Bronchial epithelial cell (primary cell): ENCODE measurements at regions not wholly inside any gene's neighbourhood (a gene's known extent, or its start where the extent isn't known, plus 50 kb on each side); places are given as distances from the start of the nearest gene placed in this dataset.

Experiments used
- DNase-seq: peaks from one replicate; pipeline ENCODE4 v3.0.0-alpha.2; 2010; ENCODE audit warnings: low read depth
- FAIRE-seq: peaks from 2 replicates; lab custom pipeline; 2011; peaks lifted over from hg19 to GRCh38; lab: Jason Lieb, UNC
- H3K27me3 ChIP-seq: 2 replicates; pipeline ENCODE4 v1.5.1; 2011; ENCODE audit warnings: low read length; ENCODE audit not compliant: control insufficient read depth, insufficient read depth
- H3K36me3 ChIP-seq: 2 replicates; pipeline ENCODE4 v1.5.1; 2011; ENCODE audit warnings: low read length; ENCODE audit not compliant: control insufficient read depth, insufficient read depth
- H3K4me3 ChIP-seq: 2 replicates; pipeline ENCODE4 v1.5.1; 2011; ENCODE audit warnings: mild to moderate bottlenecking, low read depth, low read length, control low read depth
- TF ChIP-seq, protein P1 (sequence below): IDR thresholded peaks from 2 replicates; pipeline ENCODE4 v1.5.1; 2011; ENCODE audit warnings: mild to moderate bottlenecking, moderate library complexity, low read length, control low read depth, inconsistent platforms; ENCODE audit not compliant: insufficient read depth, severe bottlenecking

DNA sequence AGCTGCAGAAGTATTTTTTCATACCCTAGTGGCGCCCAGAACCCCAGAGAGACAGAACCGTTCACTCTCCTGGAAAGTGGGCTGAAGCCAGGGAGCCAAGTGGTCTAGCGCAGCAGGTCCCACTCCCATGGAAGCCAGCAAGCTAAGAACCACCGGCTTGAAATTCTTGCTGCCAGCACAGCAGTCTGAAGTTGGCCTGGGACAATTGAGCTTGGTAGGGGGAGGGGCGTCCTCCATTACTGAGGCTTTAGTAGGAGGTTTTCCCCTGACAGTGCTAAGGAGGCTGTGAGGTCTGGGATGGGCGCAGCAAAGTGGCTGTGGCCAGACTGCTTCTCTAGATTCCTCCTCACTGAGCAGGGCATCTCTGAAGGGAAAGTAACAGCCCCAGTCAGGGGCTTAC lies 84.5 kb upstream of the ATXN3L start:
- H3K27me3 ChIP-seq: no peaks in the 10 kb centered on the region
- no peaks in the 10 kb centered on the region for H3K36me3 ChIP-seq
- TF ChIP-seq, protein P1, sequence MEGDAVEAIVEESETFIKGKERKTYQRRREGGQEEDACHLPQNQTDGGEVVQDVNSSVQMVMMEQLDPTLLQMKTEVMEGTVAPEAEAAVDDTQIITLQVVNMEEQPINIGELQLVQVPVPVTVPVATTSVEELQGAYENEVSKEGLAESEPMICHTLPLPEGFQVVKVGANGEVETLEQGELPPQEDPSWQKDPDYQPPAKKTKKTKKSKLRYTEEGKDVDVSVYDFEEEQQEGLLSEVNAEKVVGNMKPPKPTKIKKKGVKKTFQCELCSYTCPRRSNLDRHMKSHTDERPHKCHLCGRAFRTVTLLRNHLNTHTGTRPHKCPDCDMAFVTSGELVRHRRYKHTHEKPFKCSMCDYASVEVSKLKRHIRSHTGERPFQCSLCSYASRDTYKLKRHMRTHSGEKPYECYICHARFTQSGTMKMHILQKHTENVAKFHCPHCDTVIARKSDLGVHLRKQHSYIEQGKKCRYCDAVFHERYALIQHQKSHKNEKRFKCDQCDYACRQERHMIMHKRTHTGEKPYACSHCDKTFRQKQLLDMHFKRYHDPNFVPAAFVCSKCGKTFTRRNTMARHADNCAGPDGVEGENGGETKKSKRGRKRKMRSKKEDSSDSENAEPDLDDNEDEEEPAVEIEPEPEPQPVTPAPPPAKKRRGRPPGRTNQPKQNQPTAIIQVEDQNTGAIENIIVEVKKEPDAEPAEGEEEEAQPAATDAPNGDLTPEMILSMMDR: no peak
- no peak overlapping the region for H3K4me3 ChIP-seq
- DNase-seq (no peak), FAIRE-seq (no peak)

DNA sequence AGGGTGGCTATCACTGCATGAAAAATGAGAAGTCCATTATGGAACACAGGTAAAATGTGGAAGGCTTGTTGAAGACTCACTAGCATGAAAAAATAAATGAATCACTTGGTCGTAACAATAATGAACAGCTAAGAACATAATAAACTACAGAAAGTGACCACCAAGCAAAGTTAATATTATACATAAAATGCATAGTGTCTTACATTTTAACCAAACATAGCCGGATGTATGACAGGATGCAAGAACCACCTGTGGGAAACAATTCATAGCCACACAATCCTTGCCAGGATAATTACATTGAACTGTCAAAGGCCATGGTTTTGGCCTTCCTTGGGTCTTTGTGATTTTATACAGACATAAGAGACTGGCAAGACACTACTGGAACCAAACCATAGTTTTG lies 81.9 kb upstream of the ATXN3L start:
- H3K27me3 ChIP-seq: no peaks in the 10 kb centered on the region
- FAIRE-seq: no peak
- TF ChIP-seq, protein P1: no peak
- no peaks in the 10 kb centered on the region for H3K36me3 ChIP-seq
- no peak for DNase-seq
- no peak overlapping the region for H3K4me3 ChIP-seq

DNA sequence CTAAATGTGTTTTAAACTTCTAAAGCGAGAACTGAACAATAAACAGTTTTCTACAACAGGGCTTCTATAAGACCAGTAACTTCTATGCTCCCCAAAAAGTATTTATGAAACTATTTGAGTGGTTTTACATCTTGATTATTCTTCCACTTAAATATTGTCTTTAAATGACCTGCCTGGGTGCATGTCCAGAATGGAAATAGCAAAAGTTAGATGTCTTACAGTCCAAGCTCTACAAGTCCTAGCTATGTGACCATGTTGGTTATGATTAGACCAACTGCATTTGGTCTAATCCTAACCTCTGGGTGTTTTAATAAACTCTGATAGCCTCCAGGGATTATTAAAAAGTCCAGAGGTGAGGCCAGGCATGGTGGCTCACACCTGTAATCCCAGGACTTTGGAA lies 79.0 kb upstream of the ATXN3L start:
- Histone ChIP-seq H3K27me3 (no peaks in the 10 kb centered on the region), H3K4me3 (no peak overlapping the region), H3K36me3 (no peaks in the 10 kb centered on the region)
- TF ChIP-seq, protein P1: no peak
- DNase-seq (no peak), FAIRE-seq (no peak)

DNA sequence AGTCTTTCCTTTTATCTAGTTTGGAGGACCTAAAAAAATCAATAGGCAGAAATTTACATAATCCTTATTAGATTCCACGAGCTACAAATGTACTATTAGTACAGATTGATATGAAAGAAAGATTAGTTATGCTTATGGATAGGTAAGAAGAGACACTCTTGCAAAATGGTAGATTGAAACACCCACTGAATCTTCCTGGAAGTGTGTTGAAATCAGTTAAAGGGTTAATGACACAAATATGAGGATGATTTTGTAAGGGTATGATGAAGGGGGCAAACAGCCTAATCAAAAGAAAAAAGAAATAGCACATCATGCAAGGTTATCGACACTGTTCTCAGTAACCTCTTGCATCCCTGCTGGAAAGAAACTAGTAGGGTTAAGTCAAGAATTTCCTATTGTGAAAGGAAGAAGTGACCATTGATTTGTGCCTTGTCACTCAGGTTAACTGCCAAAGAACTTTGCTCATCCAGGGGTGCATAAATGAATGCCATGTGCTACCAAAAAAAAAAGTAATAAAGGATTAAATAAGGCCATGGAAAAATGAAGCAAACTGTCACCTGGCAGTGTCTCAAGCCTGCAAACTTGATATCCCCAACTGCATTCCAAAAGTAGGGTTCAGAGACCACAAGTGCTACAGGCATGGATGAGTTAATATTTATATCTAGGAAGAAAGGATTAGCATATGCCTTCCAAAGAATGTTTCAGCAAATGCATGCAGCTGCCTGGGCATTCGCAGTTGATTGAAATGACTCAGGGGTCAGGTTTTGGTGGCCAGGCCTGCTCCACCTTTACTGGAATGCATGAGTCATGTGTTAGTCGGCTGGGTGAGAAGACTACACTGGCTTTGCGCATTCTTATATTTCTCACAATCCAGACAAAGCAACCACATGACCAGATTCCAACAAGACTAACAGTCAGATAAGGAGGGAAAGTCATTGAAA lies 78.3 kb upstream of the ATXN3L start:
- DNase-seq (peak; percentile 97), FAIRE-seq (peak; percentile 72)
- no peaks in the 10 kb centered on the region for H3K27me3 ChIP-seq
- TF ChIP-seq, protein P1: no peak
- H3K4me3 ChIP-seq: no peak overlapping the region
- H3K36me3 ChIP-seq: no peaks in the 10 kb centered on the region

DNA sequence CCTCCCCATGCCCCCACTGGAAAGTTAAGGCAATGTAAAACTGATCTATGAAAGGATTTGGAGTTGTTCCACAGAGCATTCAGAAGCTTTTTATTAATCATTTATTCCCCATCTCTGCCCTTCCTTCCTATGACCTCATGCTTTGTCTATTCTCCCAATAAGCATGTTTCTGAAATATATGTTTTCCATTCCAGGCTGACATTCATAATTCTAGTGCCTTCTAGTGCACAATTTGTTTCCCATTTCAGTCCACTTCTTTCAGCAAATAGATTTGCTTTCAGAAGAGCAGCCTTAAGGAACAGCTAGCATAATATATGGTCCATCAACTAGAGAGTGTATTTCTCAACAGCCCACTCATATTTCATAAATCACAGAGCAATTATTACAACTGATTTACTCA lies 77.1 kb upstream of the ATXN3L start:
- peak; percentile 42 for DNase-seq
- H3K27me3 ChIP-seq: no peaks in the 10 kb centered on the region
- TF ChIP-seq, protein P1: no peak
- H3K36me3 ChIP-seq: no peaks in the 10 kb centered on the region
- no peak overlapping the region for H3K4me3 ChIP-seq
- no peak for FAIRE-seq

DNA sequence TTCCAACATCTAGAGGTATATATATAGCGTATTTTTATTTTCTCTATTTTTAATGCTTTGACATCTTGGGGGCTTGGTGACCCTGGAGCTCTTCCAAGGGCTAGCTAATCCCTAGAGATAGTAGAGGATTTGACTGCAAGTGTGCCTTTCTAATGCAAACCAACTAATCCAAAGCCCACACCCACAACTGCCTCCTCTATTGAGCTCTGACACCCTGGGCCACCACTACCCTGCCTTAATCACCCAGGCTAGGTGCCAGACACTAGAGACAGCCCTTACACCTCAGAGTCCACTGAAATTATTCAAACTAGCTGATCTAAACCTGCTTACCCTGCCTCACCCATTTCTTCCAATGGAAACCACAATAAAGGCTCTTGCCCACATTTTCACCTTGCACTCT lies 69.6 kb upstream of the ATXN3L start:
- Histone ChIP-seq H3K27me3 (no peaks in the 10 kb centered on the region), H3K4me3 (no peak overlapping the region), H3K36me3 (no peaks in the 10 kb centered on the region)
- FAIRE-seq (no peak), DNase-seq (no peak)
- TF ChIP-seq, protein P1: no peak
